GM21360 (cell line): ENCODE measurements at regions not wholly inside any gene's neighbourhood (a gene's known extent, or its start where the extent isn't known, plus 50 kb on each side); places are given as distances from the start of the nearest gene placed in this dataset.

Experiments
- ATAC-seq: cut with Tn5 transposase; IDR thresholded peaks from one replicate; pipeline ENCODE4 v1.9.1; 2021; ENCODE audit warnings: mild to moderate bottlenecking, moderate library complexity; ENCODE audit not compliant: unreplicated experiment

GRCh38 chr17:36752096-36752888 is 150.9 kb downstream of the MRM1 start:
- ATAC-seq: no peak

GRCh38 chr17:36755586-36755985 is 154.2 kb downstream of the MRM1 start:
- no peak for ATAC-seq

DNA sequence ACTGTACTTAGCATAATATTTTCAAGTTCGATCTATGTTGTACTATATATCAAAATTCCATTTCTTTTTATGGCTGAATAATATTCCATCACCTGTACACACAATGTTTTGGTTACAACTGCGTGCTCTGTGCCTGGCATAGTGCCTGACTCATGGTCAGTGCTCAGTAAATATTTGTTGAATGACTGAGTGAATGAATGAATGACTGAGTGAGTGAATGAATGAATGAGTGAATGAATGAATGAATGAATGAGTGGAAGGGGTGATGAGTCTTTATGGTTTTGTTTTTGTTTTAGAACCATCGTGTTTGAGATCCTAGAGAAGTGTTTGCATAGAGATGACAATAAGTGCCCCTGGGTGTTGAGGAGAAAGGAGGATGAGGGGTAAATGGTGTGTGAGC is 155.3 kb downstream of the MRM1 start:
- ATAC-seq: no peak

- ATAC-seq: no peak
These were observed 159.0 kb downstream of the MRM1 start for GRCh38 chr17:36760425-36760824.

- no peak for ATAC-seq
These were observed 160.0 kb downstream of the MRM1 start for GRCh38 chr17:36761203-36761950.

GRCh38 chr17:36765436-36766043 is 164.2 kb downstream of the MRM1 start:
- ATAC-seq: no peak

DNA sequence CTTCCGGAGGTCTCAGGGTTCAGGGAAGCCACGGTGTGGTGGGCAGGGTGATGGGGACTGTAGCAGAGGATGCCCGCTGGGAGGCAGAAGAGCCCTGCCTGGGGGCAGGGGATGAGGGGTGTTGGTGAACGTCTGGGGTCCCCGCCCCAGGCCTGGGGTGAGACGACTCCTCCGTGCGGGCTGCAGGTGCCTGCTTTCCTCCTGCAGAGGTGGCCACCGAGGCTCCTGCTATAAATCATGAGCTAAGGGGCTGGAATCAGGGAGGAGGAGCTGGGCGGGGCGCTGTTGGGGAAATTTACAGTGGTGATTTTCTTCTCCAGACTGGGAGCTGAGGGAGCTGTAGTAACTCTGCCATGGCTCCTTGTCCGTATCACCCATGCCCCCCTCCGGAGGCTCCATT is 167.0 kb downstream of the MRM1 start:
- no peak for ATAC-seq

GRCh38 chr17:36773039-36773438 is 164.2 kb upstream of the LHX1 start:
- ATAC-seq: no peak

DNA sequence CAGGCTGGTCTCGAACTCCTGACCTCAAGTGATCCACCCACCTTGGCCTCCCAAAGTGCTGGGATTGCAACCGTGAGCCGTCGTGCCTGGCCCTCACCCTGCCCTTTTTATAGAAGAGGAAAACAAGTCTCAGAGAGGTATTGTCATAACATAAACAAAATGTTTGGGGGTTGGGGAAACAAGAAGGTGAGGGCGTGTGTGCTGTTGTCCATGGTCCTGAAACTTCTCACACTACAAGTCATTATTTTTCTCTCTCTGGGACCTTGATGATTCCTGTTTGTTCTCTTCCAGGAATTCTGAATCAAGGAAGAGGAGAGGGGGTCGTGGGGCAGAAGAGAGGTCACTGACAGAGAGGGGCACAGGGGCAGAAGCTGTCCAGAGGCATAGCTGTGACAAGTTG is 160.2 kb upstream of the LHX1 start:
- no peak for ATAC-seq

- no peak for ATAC-seq
These were observed 158.8 kb upstream of the LHX1 start for GRCh38 chr17:36778448-36778847.

DNA sequence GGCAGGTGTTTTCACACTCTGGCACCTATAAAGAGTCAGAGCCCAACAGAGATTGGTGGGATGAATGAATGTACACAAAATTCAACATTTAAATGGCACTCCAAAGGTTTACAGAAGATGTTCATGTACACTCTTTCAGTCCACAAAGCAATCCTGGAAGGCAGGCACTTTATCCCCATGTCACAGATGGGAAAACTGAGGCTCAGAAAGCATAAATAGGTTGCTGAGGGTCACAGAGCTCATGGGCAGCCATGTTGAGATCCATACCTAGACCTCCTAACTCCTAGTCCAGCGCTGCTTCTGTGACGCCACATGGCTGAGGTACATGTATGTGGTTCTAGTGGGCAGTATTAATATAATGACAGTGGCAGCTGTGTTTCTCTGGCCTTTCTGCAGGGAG is 157.7 kb upstream of the LHX1 start:
- ATAC-seq: no peak

- no peak for ATAC-seq
These were observed 152.6 kb upstream of the LHX1 start for GRCh38 chr17:36784633-36785032.

DNA sequence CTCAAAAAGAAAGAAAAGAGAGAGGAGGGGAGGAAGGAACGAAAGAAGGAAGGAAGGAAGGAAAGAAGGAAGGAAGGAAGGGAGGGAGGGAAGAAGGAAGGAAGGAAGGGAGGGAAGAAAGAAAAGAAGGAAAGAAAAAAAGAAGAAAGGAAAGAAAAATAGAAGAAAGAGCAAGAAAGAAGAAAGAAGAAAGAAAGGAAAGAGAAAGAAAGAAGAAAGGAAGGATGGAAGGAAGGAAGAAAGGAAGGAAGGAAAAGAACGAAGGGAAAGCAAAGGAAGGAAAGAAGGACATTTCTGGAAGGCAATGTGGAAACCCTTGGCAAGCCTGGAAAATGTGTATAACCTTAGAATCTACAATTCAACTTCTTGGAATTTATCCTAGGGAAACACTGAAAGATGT is 150.4 kb upstream of the LHX1 start:
- ATAC-seq: no peak

- ATAC-seq: no peak
These were observed 145.9 kb upstream of the LHX1 start for GRCh38 chr17:36791150-36791941.

DNA sequence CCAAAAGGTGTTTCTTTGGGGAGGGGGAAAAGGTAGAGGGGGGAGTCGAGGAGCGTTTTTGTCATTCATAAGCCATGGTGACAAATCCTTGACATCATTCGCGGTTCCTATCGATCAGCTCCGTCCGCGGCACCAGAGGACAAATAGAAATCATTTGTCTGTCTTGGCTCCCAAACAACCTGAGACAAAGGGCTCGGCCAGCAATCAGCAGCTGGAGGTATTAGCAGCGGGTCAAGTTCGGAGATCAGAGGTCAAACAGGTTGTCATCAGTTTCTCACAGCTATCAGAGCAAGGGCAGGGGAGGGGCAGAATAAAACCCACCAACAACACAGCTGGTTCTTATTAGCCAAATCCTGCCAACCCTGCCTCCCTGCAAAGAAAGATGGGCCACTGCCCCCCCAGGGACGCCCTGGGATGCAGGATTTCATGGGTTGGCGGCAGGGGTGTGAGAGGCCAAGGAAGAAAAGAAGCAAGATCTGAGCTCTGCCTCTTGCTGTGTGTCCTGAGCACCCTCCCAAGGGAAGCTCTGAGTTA is 145.3 kb upstream of the LHX1 start:
- ATAC-seq: no peak

- no peak for ATAC-seq
These were observed 144.4 kb upstream of the LHX1 start for GRCh38 chr17:36792849-36793248.

- ATAC-seq: no peak
These were observed 143.3 kb upstream of the LHX1 start for GRCh38 chr17:36793976-36794375.

DNA sequence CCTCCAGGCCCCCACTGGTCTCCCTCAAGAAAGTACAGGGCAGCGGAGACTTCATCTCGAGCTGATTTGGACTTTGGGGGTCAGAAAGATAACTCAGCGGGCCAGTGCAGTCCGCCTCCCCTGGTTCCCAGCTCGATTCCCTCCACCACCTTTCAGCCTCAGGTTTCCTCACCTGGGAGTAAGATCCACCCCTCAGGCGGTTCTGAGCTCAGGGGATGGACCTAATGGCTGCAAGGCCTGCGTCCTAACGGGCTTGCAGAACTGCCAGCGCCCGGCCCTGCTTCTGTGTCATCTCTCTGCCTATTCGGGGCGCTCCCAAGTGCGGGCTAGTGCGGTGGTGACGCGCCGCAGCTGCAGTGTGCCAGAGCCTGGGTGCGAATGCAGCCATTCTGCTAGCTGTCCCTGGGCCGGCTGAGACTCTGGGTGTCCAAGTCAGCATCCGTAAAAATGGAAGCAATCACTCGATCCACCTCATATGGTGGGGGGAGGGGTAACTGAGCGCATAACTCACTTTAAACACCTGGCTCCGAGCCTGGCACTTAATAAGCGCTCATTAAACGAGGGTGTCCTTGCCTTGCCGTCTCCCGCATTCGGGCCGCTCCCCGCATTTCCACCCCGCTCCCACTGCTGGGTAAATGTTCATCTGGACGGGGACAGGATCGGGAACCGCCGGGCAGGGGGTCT is 129.6 kb upstream of the LHX1 start:
- ATAC-seq: no peak

DNA sequence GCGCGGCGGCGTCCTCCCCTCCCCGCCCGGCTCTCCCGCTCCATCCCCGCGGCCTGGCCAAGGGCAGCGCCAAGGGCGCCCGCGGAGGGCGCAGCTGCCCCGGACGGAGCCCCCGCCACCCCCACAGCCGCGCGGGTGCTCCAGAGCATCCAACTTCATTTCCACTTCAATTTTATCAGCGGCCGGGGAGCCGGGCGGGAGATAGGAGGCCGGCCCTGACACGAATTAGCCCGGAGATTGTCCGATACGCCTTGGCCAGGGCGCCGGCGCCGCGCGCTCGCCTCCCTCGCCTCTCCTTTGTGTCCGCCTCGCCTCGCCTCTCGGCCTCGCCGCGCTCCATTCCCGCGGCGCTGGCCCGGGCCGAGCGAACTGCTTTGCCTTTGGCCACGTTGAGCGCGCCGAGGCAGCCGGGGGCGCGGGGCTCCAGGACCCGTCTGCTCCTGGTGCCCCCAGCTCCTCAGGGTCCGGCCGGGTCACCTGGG is 129.1 kb upstream of the LHX1 start:
- ATAC-seq: no peak

GRCh38 chr17:36812762-36813161 is 124.5 kb upstream of the LHX1 start:
- ATAC-seq: no peak
